Epithelial cell of esophagus (primary cell): ENCODE measurements at regions not wholly inside any gene's neighbourhood (a gene's known extent, or its start where the extent isn't known, plus 50 kb on each side); places are given as distances from the start of the nearest gene placed in this dataset.

Source experiments
- DNase-seq: peaks from one replicate; pipeline ENCODE4 v3.0.0; 2010; ENCODE audit warnings: low read depth
- H3K4me3 ChIP-seq: 2 replicates; pipeline ENCODE4 v1.5.1; 2011; ENCODE audit warnings: mild to moderate bottlenecking, low read length, control low read depth
- CTCF ChIP-seq: IDR thresholded peaks from 2 replicates; pipeline ENCODE4 v1.5.1; 2011; ENCODE audit warnings: low read depth, mild to moderate bottlenecking, low read length, control low read depth, inconsistent platforms; ENCODE audit not compliant: insufficient read depth; ENCODE audit errors: missing control alignments

- no peak for TF ChIP-seq CTCF
- no peak overlapping the region for H3K4me3 ChIP-seq
- DNase-seq = peak; percentile 5
Measured at GRCh38 chr4:77662396-77662795, 56.8 kb downstream of the CXCL13 start.
